GM21529 (cell line): ENCODE measurements at regions not wholly inside any gene's neighbourhood (a gene's known extent, or its start where the extent isn't known, plus 50 kb on each side); places are given as distances from the start of the nearest gene placed in this dataset.

Source experiments
- ATAC-seq: cut with Tn5 transposase; IDR thresholded peaks from one replicate; pipeline ENCODE4 v1.9.1; 2021; ENCODE audit not compliant: unreplicated experiment

GRCh38 chr3:164179110-164179774, 899.1 kb downstream of the SI start:
- ATAC-seq, result no peak

- ATAC-seq, result no peak
Observed at GRCh38 chr3:164174059-164174458, 904.2 kb downstream of the SI start.

- ATAC-seq, result no peak
Observed at GRCh38 chr3:164155400-164155799, 922.9 kb downstream of the SI start.

GRCh38 chr3:164144824-164145223, 933.5 kb downstream of the SI start:
- ATAC-seq, result no peak

DNA sequence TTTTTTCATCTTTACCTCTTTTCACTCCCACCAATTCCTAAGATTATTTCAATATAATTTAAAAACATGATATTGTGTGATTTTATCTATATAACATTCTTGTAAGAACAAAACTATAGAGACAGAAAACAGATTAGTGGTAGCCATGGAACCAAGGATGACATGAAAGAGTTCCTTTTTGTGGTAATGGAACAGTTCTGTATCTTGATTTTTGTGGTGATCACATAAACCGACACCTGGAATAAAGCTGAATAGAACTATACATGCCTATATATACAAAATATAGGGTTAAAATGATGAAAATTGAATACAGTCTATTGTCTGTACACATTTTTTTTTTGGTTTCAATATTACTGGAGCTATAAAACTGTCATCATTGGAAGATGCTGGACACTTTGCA, 945.4 kb downstream of the SI start:
- no peak for ATAC-seq

GRCh38 chr3:164113371-164114332, 964.6 kb downstream of the SI start:
- no peak for ATAC-seq

- no peak for ATAC-seq
Observed at GRCh38 chr3:164096352-164096751, 981.9 kb downstream of the SI start.

DNA sequence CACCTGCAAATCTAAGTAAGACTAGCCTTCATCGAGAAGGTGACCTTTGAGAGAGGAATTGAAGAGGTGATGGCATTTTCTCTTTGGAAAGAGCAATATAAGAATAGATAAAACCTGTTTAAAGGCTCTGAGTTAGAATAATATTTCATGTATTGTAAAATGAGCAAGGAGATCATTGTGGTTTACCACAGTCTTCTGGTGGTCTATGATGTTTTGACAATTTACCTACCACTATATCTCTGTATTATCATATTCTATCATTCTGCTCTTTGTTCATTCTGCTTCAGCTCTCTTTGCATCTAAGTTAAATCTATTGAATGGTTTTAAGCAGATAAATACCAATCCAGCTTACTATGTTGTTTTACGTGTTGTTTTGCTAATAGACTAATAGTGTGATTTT, 982.3 kb downstream of the SI start:
- no peak for ATAC-seq

DNA sequence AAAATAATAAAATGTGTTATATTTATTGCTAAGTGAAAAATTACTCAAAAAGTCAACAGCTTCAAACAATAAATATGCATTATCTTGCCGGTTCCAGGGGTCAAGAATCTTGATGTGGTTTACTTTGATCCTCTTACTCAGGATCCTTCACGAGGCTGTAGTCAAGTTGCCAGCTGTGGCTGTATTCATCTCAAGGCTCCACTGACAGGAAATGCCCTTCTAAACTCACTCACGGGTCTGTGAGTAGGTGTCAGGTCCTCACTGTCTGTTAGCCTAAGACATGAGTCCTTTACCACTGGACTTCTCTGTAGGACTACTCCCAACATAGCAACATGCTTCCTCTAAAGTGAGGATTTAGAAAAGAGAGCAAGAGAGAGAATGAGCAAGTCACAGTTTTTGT, 983.0 kb downstream of the SI start:
- ATAC-seq, result no peak

GRCh38 chr3:164094546-164094945, 983.8 kb downstream of the SI start:
- no peak for ATAC-seq

DNA sequence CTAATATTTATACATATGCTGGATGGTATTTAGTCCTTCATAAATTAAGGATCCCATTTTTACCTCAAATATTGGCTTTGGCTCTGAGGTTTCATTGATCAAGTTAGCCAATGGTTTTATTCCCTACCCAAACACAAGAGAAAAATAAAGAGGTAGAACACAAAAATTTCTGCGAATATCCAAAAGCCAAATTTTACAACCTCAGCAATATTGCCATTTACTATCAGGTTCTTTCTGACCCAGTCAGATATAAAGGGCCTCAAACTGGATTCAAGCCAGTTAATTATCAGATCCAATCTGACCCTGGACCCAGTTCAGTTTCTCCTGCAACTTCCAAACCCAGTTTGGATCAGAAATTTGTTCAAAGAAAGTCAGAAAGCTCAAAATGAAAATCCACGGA, 998.1 kb downstream of the SI start:
- ATAC-seq, result no peak

DNA sequence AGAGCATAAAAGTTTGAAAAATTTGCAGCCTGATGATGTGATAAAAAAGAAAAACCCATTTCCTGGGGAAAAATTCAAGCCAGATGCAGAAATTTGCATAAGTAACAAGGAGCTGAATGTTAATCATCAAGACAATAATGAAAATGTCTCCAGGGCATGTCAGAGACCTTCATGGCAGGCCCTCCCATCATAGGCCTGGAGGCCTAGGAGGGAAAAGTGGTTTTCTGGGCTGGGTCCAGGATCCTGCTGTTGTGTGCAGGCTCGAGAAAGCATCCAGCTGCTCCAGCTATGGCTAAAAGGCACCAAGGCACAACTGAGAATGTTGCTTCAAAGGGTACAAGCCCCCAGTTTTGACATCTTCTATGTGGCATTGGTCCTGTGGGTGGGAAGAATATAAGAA, 1014.0 kb downstream of the SI start:
- ATAC-seq, result no peak

- ATAC-seq, result no peak
Observed at GRCh38 chr3:164060923-164061322, 1017.4 kb downstream of the SI start.

DNA sequence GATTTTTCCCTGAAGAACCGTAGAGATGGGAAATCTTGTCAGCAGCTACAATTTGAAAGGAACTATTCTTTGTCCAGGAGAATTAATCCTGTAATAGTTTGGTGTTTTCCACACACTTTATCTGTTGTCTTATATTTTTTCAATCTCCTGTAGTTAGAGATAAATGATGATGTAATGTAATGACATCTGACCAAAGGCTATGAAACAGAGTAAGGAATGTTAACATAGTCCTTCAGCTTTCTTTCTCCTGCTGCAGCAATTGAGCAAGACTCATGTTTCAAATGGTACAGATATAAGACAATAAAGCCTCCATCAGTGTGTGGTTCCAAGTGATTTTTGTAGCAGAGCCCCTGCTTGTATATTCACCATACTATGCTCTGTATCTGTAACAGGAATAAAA, 1028.4 kb downstream of the SI start:
- no peak for ATAC-seq

- no peak for ATAC-seq
Observed at GRCh38 chr3:164048451-164048850, 1029.8 kb downstream of the SI start.

- no peak for ATAC-seq
Observed at GRCh38 chr3:164040991-164041390, 1037.3 kb downstream of the SI start.

DNA sequence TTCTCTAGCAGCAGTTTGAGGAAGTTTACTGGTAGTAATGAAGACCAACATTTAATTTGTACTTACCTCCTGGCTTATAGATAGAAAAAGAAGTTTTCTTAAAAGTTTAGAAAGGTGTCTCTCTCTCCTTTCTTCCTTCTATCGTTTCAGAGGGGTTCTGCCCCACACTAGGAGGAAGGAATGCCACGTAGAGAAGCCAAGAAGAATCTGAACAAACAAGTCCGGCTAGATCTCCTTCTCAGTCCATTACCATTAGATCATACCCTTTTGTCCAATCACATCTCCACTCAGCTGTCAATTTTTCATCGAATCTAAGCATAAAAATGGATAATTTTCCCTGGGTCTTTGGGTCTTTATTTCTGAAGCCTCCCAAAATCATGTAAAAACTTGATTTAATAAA, 1048.1 kb downstream of the SI start:
- ATAC-seq, result no peak

DNA sequence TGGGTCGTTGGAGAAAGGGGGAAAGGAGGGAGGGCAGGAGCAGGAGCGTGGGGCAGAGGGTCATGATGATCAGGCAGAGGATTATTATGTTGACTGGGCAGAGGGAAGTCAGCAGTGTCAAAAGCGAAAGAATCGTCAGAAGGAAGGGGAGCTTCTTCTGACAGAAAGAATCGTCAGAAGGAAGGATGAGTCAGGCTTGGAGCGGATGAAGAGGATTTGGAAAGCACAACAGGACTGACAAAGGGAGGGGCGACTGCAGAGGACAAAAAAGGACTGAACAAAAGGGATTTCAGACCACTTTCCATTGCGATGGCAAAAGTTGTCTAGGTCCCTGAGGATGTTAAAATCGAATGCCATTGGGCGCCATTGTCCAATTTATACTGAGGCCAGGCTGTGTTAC, 1053.5 kb downstream of the SI start:
- ATAC-seq, result no peak

DNA sequence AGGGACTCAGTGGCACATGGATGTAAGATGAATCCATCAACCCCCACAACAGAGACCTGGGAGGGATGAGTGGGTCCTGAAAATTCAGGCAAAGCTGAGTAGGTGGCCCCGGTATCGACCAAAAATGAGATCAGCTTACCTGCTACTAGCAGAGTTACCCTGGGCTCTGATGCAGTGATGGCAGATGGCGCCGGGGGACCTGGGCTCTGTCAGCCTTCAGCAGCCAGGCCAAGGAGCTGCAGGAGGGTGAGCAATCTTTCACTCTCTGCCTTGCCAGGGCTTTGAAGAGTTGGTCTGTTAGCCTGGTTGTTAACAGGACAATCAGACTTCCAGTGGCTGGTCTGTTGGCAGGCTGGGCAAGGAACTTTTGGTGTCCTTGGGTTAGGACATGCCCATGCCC, 1054.8 kb downstream of the SI start:
- no peak for ATAC-seq

DNA sequence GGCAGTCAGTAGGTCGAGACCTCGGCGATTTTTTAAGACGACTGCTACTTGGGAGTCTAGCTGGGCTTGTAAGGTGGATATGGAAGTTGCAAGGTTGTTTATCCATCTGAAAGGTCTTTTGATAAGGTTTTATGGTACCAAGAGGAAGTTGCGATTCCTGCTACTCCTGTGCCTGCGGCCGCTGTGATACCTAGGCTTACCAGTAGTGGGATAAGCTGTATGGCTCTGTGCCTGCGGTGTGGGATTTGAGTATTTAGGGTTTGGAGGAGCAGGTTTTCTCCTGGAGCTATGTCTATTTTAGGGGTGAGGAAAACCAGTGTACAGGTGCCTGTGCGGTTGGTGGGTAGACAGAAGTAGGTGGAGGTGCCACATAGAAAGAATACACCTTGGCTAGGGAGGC, 1059.8 kb downstream of the SI start:
- ATAC-seq, result no peak

- no peak for ATAC-seq
Observed at GRCh38 chr3:164007765-164008164, 1070.5 kb downstream of the SI start.

DNA sequence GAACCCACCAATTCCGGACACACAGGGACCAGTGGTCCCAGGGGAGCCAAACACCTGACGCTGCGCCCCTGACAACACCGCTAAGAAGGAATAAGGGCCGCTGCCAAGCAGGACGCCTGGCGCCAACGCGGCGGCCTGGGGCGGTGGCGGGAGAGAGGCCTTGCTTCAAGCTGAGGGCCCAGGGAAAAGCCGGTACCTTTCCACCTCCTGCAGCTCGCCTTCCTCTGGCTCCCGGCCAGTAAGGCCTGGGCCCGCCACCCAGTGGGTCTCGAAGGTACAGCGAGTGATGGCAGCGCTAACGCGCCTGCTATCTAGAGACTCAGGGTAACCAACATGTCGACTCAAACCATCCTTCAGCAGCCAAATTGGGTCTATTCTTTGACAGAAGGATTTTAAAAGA, 1074.1 kb downstream of the SI start:
- no peak for ATAC-seq
